ENCODE measurements at regions not wholly inside any gene's neighbourhood (a gene's known extent, or its start where the extent isn't known, plus 50 kb on each side); places are given as distances from the start of the nearest gene placed in this dataset.

GRCh38 chr16:17749706-17750105, 278.9 kb upstream of the XYLT1 start:
- TF ChIP-seq, protein P1, sequence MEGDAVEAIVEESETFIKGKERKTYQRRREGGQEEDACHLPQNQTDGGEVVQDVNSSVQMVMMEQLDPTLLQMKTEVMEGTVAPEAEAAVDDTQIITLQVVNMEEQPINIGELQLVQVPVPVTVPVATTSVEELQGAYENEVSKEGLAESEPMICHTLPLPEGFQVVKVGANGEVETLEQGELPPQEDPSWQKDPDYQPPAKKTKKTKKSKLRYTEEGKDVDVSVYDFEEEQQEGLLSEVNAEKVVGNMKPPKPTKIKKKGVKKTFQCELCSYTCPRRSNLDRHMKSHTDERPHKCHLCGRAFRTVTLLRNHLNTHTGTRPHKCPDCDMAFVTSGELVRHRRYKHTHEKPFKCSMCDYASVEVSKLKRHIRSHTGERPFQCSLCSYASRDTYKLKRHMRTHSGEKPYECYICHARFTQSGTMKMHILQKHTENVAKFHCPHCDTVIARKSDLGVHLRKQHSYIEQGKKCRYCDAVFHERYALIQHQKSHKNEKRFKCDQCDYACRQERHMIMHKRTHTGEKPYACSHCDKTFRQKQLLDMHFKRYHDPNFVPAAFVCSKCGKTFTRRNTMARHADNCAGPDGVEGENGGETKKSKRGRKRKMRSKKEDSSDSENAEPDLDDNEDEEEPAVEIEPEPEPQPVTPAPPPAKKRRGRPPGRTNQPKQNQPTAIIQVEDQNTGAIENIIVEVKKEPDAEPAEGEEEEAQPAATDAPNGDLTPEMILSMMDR (IDR thresholded peaks at IDR 0.05; ENCODE audit: low read depth, low read length, poor library complexity, severe bottlenecking), result no peak
- TF ChIP-seq EZH2phosphoT487 (IDR thresholded peaks at IDR 0.05; ENCODE audit: borderline replicate concordance, low read length), result no peak
